Mammary epithelial cell (primary cell): ENCODE measurements at regions not wholly inside any gene's neighbourhood (a gene's known extent, or its start where the extent isn't known, plus 50 kb on each side); places are given as distances from the start of the nearest gene placed in this dataset.

ENCODE experiments used
- CTCF ChIP-seq, 2 donors: IDR thresholded peaks in 1 of 2; conservative IDR thresholded peaks in 1 of 2; 2 replicates each; pipeline ENCODE4 v1.5.1; 2011 to 2012; ENCODE audit warnings: inconsistent platforms in 2 of 2, low read length in 2 of 2, mild to moderate bottlenecking in 2 of 2, control low read depth in 1 of 2, low read depth in 1 of 2; ENCODE audit not compliant: insufficient read depth in 1 of 2; ENCODE audit errors: extremely low read depth in 1 of 2
- EZH2 ChIP-seq: IDR thresholded peaks from 2 replicates; pipeline ENCODE4 v1.6.1; 2012; ENCODE audit warnings: low read length, inconsistent platforms, borderline replicate concordance

GRCh38 chr1:60886090-60886489 lies 196.3 kb upstream of the NFIA start:
- no peak for TF ChIP-seq CTCF (conservative IDR thresholded peaks at IDR 0.05 in 1 of 2, IDR thresholded peaks at IDR 0.05 in 1 of 2; ENCODE audit: extremely low read depth in 1 of 2, insufficient read depth in 1 of 2, low read depth in 1 of 2, low read length in 2 of 2)
- no peak for TF ChIP-seq EZH2
